Iris pigment epithelial cell (primary cell): ENCODE measurements at regions not wholly inside any gene's neighbourhood (a gene's known extent, or its start where the extent isn't known, plus 50 kb on each side); places are given as distances from the start of the nearest gene placed in this dataset.
"Not testable (repeated sequence)": the region's sequence is repeated elsewhere in the genome, so short reads cannot be mapped to it uniquely, and the experiment has no call there.

ENCODE experiments used
- DNase-seq: peaks from one replicate; pipeline ENCODE4 v3.0.0-alpha.2; 2011; ENCODE audit warnings: low read depth

- DNase-seq: no peak
Observed at GRCh38 chr5:152113401-152113800, 188.8 kb upstream of the GLRA1 start.

- DNase-seq: no peak
Observed at GRCh38 chr5:152107220-152107619, 182.6 kb upstream of the GLRA1 start.

- DNase-seq: no peak
Observed at GRCh38 chr5:152106571-152106970, 181.9 kb upstream of the GLRA1 start.

GRCh38 chr5:152105085-152105484 is 180.4 kb upstream of the GLRA1 start:
- DNase-seq: no peak

- no peak for DNase-seq
Observed at GRCh38 chr5:152104211-152104610, 179.6 kb upstream of the GLRA1 start.

GRCh38 chr5:152102908-152103307 is 178.3 kb upstream of the GLRA1 start:
- not testable (repeated sequence) for DNase-seq

GRCh38 chr5:152102057-152102456 is 177.4 kb upstream of the GLRA1 start:
- no peak for DNase-seq

- DNase-seq: no peak
Observed at GRCh38 chr5:152100462-152100861, 175.8 kb upstream of the GLRA1 start.

GRCh38 chr5:152097128-152097527 is 172.5 kb upstream of the GLRA1 start:
- DNase-seq: no peak

GRCh38 chr5:152094716-152095115 is 170.1 kb upstream of the GLRA1 start:
- DNase-seq: no peak

- no peak for DNase-seq
Observed at GRCh38 chr5:152094060-152094459, 169.4 kb upstream of the GLRA1 start.

GRCh38 chr5:152092580-152092979 is 167.9 kb upstream of the GLRA1 start:
- DNase-seq: peak; percentile 11

- no peak for DNase-seq
Observed at GRCh38 chr5:152089644-152090043, 165.0 kb upstream of the GLRA1 start.

- no peak for DNase-seq
Observed at GRCh38 chr5:152086668-152087067, 162.0 kb upstream of the GLRA1 start.

GRCh38 chr5:152084476-152084875 is 159.8 kb upstream of the GLRA1 start:
- no peak for DNase-seq

GRCh38 chr5:152083231-152083630 is 158.6 kb upstream of the GLRA1 start:
- no peak for DNase-seq

- no peak for DNase-seq
Observed at GRCh38 chr5:152072091-152072490, 147.4 kb upstream of the GLRA1 start.

- no peak for DNase-seq
Observed at GRCh38 chr5:152070591-152070990, 145.9 kb upstream of the GLRA1 start.

- DNase-seq: no peak
Observed at GRCh38 chr5:152066784-152067183, 142.1 kb upstream of the GLRA1 start.

- no peak for DNase-seq
Observed at GRCh38 chr5:152063004-152063403, 138.4 kb upstream of the GLRA1 start.

- DNase-seq: no peak
Observed at GRCh38 chr5:152061095-152061494, 136.4 kb upstream of the GLRA1 start.

GRCh38 chr5:152058267-152058666 is 133.6 kb upstream of the GLRA1 start:
- DNase-seq: no peak

- no peak for DNase-seq
Observed at GRCh38 chr5:152056931-152057330, 132.3 kb upstream of the GLRA1 start.

- no peak for DNase-seq
Observed at GRCh38 chr5:152052470-152052869, 127.8 kb upstream of the GLRA1 start.
